CD4-positive, alpha-beta T cell treated with Interleukin-21 for 1 hour (primary cell): ENCODE measurements at regions not wholly inside any gene's neighbourhood (a gene's known extent, or its start where the extent isn't known, plus 50 kb on each side); places are given as distances from the start of the nearest gene placed in this dataset.
"Not testable (repeated sequence)": the region's sequence is repeated elsewhere in the genome, so short reads cannot be mapped to it uniquely, and the experiment has no call there.

Source experiments
- DNase-seq: peaks from one replicate; pipeline ENCODE4 v3.0.0-alpha.2; 2020

- no peak for DNase-seq
Observed at GRCh38 chr3:106083207-106083606, 214.4 kb upstream of the CBLB start.

GRCh38 chr3:106083854-106084253 lies 215.0 kb upstream of the CBLB start:
- no peak for DNase-seq

- DNase-seq, result no peak
Observed at GRCh38 chr3:106086038-106086437, 217.2 kb upstream of the CBLB start.

- no peak for DNase-seq
Observed at GRCh38 chr3:106086636-106087035, 217.8 kb upstream of the CBLB start.

- no peak for DNase-seq
Observed at GRCh38 chr3:106088304-106088703, 219.5 kb upstream of the CBLB start.

- no peak for DNase-seq
Observed at GRCh38 chr3:106088899-106089298, 220.1 kb upstream of the CBLB start.

GRCh38 chr3:106089806-106090205 lies 221.0 kb upstream of the CBLB start:
- no peak for DNase-seq

- no peak for DNase-seq
Observed at GRCh38 chr3:106092792-106093191, 224.0 kb upstream of the CBLB start.

- no peak for DNase-seq
Observed at GRCh38 chr3:106093616-106094015, 224.8 kb upstream of the CBLB start.

GRCh38 chr3:106097817-106098435 lies 229.1 kb upstream of the CBLB start:
- no peak for DNase-seq

- DNase-seq, result no peak
Observed at GRCh38 chr3:106103383-106103782, 234.6 kb upstream of the CBLB start.

GRCh38 chr3:106104078-106104477 lies 235.3 kb upstream of the CBLB start:
- DNase-seq, result no peak

- no peak for DNase-seq
Observed at GRCh38 chr3:106108925-106109324, 240.1 kb upstream of the CBLB start.

- DNase-seq, result not testable (repeated sequence)
Observed at GRCh38 chr3:106112561-106112960, 243.7 kb upstream of the CBLB start.

- no peak for DNase-seq
Observed at GRCh38 chr3:106113747-106114146, 244.9 kb upstream of the CBLB start.

GRCh38 chr3:106114220-106114619 lies 245.4 kb upstream of the CBLB start:
- DNase-seq, result no peak

GRCh38 chr3:106114848-106115247 lies 246.0 kb upstream of the CBLB start:
- no peak for DNase-seq

- no peak for DNase-seq
Observed at GRCh38 chr3:106115557-106115956, 246.7 kb upstream of the CBLB start.

- DNase-seq, result no peak
Observed at GRCh38 chr3:106116733-106117489, 248.1 kb upstream of the CBLB start.

- DNase-seq, result no peak
Observed at GRCh38 chr3:106117490-106117858, 248.7 kb upstream of the CBLB start.

GRCh38 chr3:106119614-106120082 lies 250.8 kb upstream of the CBLB start:
- no peak for DNase-seq

GRCh38 chr3:106120356-106120755 lies 251.5 kb upstream of the CBLB start:
- DNase-seq, result no peak

- no peak for DNase-seq
Observed at GRCh38 chr3:106121491-106122289, 252.9 kb upstream of the CBLB start.

GRCh38 chr3:106124818-106125217 lies 256.0 kb upstream of the CBLB start:
- no peak for DNase-seq
